ENCODE measurements at regions not wholly inside any gene's neighbourhood (a gene's known extent, or its start where the extent isn't known, plus 50 kb on each side); places are given as distances from the start of the nearest gene placed in this dataset.

- no peak for DNase-seq
Measured at GRCh38 chr15:97545799-97546198, 414.7 kb upstream of the ARRDC4 start.

DNA sequence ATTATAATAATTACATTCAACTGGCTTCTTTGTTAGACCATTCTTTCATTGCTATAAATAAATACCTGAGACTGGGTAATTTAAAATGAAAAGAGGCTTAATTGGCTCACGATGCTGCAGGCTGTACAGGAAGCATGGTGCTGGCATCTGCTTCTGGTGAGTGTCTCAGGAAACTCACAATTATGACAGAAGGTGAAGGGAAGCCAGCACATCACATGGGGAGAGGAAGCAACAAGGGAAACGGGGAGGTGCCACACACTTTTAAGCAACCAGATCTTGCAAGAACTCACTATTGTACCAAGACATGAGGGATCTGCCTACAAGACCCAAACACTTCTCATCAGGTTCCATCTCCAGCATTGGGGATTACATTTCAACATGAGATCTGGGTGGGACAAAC lies 413.1 kb upstream of the ARRDC4 start:
- no peak for DNase-seq

GRCh38 chr15:97561529-97561928 lies 399.0 kb upstream of the ARRDC4 start:
- DNase-seq, result no peak

DNA sequence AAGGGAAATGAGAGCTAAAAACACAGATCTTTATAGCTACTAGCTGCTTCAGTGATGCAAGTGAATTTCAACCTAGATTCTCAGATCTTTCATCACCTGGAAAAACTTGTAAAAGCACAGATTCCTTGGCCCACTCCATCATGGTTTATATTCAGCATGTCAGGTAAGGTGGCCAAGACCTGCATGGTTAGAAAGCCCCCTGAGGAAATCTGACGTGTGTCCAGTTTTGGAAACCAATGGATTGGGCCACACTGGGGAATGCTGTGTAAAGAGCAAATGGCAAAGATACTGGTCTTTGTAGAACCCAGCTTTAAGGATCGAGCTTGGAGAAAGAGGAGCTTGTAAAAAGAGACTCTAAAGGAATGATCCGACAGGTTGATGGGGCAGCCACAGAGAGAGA lies 397.0 kb upstream of the ARRDC4 start:
- no peak for DNase-seq

GRCh38 chr15:97566961-97567360 lies 393.5 kb upstream of the ARRDC4 start:
- DNase-seq, result no peak

DNA sequence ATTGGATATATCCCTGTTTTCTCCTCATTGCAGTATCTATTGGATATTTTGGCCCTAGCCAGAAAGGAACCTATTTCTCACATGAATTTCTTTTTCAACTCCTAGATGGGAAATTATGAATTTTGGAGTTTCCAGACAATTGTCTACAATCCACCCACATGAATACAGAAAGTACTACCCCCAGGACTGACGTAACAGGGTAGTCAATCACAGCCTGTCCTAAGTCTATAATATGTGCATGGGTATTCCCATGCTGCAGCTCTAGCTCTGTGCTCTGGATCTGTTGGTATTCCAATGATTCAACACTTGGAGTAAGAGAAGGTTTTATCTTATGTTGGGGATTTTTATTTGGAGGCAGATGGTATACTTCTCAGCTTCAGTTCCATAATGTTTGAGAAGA lies 393.1 kb upstream of the ARRDC4 start:
- no peak for DNase-seq

GRCh38 chr15:97576929-97577645 lies 383.4 kb upstream of the ARRDC4 start:
- DNase-seq, result no peak

GRCh38 chr15:97585408-97585807 lies 375.1 kb upstream of the ARRDC4 start:
- no peak for DNase-seq

GRCh38 chr15:97592778-97593177 lies 367.7 kb upstream of the ARRDC4 start:
- DNase-seq, result no peak

DNA sequence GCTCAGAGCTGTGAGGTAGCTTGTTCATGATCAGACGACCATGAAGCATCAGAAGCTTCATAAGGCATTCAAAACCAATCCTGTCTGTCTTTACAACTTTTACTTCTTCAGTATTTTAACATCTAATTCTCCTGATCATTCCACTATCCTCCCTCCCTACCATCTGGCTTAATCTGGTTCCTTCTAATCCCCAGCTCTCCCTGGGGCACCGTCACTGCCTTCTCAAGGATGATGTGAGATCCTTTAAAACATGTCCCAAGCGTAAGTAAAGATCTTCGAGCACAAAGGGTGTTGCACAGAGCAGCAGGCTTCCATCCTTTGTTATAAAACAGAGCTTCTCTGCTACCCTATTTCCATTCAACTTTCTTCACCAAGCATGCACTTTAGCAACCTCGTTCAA lies 362.7 kb upstream of the ARRDC4 start:
- no peak for DNase-seq

DNA sequence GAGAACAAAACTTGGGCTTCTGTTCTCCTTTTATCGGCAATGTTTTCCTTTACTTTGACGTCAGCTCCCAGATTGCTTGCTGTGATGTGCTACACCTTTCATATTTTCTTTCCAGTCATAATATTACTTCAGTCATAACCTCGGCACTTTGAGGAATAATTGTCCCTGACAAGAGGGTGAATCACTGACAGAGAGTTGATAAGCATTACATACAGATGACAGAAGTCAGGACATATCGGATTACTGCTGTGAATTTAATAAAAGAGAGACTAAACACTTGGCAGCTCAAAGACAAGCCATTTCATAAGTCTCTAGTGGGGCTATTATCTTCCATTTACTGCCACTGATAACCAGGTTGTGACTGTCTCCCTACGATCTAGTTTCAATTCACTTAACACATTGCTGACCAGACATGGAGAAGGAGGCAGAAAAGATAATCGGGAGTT lies 362.1 kb upstream of the ARRDC4 start:
- no peak for DNase-seq

DNA sequence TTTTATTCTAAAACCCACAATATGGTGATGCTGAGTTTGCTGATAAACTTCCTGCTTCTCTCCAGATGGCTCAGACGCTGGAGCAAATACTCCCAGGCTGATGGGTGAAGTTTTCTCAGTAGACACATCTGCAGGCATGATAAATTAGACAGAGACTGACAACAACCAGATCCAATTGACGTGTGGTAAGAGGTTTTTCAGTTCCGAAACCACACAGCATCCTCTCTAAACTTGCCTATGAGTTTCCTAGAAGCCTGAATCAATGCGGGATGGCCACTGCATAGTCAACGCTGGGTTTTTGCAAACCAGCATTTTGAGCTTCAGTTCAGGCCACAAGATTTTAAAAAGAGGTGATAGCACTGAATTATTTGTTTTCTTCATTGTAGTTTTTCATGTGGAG lies 360.3 kb upstream of the ARRDC4 start:
- no peak for DNase-seq

GRCh38 chr15:97604677-97605076 lies 355.8 kb upstream of the ARRDC4 start:
- DNase-seq, result no peak

GRCh38 chr15:97615114-97615513 lies 345.4 kb upstream of the ARRDC4 start:
- no peak for DNase-seq

- DNase-seq, result no peak
Measured at GRCh38 chr15:97623091-97623661, 337.3 kb upstream of the ARRDC4 start.

GRCh38 chr15:97627634-97628033 lies 332.9 kb upstream of the ARRDC4 start:
- DNase-seq, result no peak

DNA sequence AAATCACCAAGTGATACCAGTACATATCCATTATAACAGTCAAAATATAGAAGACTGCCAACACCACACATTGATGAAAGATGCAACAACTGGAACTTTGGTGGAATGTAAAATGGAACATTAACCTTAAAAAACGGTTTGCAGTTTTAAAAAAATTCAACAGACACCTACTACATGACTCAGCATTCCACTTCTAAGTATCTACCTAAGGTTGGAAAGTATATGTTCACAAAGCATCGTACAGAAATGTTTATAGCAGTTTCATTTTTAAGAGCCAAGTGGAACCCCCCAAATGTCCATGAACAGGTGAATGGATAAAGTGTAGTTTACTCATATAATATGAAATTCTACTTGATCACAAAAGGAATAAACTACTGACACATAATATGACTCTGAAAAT lies 314.7 kb upstream of the ARRDC4 start:
- no peak for DNase-seq

DNA sequence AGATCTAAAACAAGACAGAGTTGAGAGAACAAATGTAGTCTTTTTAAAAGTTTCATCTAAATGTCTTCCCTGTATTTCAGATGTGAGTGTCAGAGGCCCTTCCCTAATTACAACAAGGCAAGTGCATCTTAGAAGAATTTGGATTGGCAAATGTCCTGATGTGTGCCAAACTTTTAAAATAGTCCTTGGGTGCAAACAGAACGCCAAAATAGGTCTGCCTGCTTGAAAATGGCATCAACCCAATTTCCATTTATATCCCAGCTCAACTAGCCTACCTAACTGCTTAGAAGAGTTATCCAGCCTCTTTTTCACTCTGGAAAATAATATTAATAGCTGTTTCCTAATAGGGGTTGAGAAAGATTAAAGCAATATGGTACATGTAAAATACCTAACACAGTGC lies 311.8 kb upstream of the ARRDC4 start:
- DNase-seq, result no peak

GRCh38 chr15:97652041-97652440 lies 308.5 kb upstream of the ARRDC4 start:
- no peak for DNase-seq

DNA sequence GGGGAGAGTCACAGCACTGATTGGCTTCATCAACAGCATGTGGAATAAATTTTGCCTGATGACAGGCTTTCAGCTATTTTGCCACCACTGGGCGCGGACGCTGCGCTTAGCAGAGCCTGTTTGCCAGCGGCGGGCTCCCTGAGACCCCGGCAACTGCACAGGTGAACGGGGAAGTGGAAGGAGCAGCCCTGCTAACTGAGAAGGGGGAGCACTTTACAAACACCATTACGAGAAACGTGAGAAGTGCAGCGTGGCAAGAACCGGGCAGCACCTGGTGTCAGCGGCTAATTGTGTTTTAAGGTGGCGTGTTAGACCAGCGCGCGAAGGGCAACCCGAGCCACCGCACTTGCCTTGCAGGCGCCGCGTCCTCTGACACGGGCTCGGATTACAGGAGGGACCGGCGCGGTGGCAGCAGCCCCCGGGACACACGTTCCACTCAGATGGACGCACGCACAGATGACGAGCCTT lies 307.8 kb upstream of the ARRDC4 start:
- no peak for DNase-seq

DNA sequence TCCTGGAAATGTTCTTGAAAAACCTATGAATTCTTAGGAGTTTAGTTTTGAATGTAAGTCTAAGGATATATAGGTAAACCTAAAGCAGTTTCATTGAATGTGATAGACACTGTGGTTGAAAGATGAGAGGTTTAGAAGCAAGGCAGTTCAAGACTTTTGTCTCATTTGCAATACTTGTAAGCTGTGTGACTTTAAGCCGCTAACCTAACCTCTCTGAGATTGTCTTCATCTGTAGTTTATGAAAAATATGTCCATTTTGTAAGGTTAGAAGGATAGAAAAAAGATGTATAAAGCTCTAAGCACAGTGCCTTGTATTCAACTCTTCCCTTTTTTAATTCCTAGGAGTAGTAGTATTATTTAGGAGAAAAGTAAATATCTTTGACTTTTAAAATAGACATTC lies 306.6 kb upstream of the ARRDC4 start:
- DNase-seq, result no peak

DNA sequence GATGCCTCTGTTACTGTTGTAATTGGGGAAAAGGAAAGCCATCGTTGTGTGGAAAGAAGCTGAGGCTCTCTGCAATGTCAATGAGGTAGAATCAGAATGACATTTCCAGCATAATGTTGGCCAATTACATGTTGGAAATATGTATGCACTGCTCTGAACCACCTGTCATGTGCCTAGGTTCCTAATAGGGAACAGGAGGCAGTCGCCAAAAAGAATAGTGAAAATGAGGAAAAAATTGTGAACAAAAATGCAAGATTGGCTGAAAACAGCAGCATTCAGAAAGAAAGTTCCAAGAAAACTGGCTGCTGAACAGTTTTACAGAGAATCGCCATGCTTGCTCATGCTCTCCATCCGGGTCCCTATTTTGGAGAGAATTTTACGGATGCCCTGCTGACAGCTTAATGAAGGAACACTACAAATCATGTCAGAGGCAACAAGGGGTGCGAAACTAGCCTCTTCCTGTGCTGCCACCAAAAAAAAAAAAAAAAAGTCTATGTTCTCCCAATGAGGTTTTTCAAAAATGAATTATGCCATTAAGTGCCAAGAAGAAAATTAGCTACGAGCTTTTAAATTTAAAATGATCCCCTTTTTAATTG lies 305.9 kb upstream of the ARRDC4 start:
- DNase-seq, result no peak

DNA sequence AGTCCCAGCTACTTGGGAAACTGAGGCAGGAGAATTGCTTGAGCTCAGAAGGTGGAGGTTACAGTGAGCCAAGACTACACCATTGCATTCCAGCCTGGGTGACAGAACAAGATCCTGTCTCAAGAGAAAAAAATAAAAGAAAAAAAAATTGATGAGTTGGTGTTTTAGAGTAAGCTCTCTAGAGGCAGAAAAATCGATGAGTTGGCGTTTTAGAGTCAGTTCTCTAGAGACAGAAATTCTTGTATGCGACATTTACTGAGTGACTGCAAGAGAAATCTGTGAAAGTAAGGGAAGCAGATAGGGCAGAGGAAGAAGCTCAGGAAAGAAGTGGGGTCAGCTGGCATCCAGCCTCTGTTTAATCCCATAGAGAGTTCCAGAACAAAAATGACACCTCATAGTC lies 298.7 kb upstream of the ARRDC4 start:
- DNase-seq, result no peak

GRCh38 chr15:97672586-97672985 lies 287.9 kb upstream of the ARRDC4 start:
- no peak for DNase-seq

GRCh38 chr15:97678656-97679055 lies 281.8 kb upstream of the ARRDC4 start:
- DNase-seq, result no peak

Data from activated effector memory CD4-positive, alpha-beta T cell treated with anti-CD3 and anti-CD28 coated beads, Interleukin-2, amount 50 U/mL, for 16 hours (primary cell).